Retinal pigment epithelial cell (primary cell): ENCODE measurements at regions not wholly inside any gene's neighbourhood (a gene's known extent, or its start where the extent isn't known, plus 50 kb on each side); places are given as distances from the start of the nearest gene placed in this dataset.

Experiments
- DNase-seq: peaks from one replicate; pipeline ENCODE4 v3.0.0-alpha.2; 2010; ENCODE audit warnings: low read depth
- H3K4me3 ChIP-seq: 2 replicates; pipeline ENCODE4 v1.5.1; 2011; ENCODE audit warnings: mild to moderate bottlenecking, low read length, control low read depth, moderate library complexity
- TF ChIP-seq, protein P1 (sequence below): conservative IDR thresholded peaks from 2 replicates; pipeline ENCODE4 v1.5.1; 2011; ENCODE audit warnings: low read depth, low read length, control low read depth, inconsistent platforms

DNA sequence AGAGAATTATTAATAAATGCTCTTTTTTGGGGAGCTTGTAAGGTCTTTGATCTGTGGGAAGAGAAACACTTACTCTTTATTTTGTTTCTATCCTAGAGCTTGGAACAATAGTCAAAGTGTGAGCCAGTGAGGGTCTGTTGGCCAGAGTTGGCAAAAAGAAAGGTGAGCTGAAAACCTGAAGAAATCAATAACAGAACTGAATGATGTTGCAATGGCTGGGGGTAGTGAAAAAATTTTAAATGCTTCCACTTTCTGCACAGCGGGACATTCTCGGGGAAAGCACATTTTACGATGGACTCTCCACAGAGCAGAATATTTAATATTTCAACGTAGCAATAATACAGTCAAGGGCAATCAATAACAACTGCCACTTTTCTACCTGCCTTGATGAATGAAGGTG is 78.9 kb downstream of the SKA1 start:
- TF ChIP-seq, protein P1, sequence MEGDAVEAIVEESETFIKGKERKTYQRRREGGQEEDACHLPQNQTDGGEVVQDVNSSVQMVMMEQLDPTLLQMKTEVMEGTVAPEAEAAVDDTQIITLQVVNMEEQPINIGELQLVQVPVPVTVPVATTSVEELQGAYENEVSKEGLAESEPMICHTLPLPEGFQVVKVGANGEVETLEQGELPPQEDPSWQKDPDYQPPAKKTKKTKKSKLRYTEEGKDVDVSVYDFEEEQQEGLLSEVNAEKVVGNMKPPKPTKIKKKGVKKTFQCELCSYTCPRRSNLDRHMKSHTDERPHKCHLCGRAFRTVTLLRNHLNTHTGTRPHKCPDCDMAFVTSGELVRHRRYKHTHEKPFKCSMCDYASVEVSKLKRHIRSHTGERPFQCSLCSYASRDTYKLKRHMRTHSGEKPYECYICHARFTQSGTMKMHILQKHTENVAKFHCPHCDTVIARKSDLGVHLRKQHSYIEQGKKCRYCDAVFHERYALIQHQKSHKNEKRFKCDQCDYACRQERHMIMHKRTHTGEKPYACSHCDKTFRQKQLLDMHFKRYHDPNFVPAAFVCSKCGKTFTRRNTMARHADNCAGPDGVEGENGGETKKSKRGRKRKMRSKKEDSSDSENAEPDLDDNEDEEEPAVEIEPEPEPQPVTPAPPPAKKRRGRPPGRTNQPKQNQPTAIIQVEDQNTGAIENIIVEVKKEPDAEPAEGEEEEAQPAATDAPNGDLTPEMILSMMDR = no peak
- no peak for DNase-seq
- H3K4me3 ChIP-seq = no peak overlapping the region

DNA sequence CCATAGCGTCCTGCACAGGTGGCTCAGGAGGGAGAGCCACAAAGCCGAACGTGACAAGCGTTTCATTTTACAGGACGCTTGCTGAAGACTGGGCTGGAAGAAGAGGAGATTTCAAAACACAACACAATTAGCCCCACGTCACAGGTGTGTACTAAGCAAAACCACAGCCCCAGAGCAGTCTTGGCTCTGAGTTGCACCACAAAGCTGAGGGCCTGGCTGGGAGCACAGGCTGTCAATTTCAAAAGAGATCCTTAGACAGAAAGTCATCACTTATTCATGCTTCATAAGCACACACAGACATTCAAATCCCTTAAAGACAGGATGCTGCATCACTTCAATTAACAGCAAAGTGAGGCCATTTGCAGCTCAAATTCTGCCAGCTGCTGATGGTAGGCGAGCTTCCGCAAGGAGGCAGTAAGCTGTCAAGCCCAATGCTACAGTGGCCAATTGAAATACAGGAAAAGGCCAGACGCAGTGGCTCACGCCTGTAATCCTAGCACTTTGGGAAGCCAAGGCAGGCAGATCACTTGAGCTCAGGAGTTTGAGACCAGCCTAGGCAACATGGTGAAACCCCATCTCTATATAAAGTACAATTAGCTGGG is 79.6 kb downstream of the SKA1 start:
- no peak overlapping the region for H3K4me3 ChIP-seq
- DNase-seq = no peak
- TF ChIP-seq, protein P1 = no peak

DNA sequence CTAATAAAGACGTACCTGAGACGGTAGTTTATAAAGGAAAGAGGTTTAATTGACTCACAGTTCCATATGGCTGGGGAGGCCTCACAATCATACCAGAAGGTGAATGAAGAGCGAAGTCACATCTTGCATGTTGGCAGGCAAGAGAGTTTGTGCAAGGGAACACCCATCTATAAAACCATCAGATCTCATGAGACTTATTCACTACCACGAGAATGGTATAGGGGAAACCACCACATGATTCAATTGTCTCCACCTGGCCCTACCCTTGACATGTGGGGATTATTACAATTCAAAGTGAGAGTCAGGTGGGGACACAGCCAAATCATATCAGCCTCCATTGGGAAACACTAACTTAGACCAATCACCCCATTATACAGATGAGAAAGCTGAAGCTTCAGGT is 81.4 kb downstream of the SKA1 start:
- TF ChIP-seq, protein P1 = no peak
- no peak overlapping the region for H3K4me3 ChIP-seq
- no peak for DNase-seq

DNA sequence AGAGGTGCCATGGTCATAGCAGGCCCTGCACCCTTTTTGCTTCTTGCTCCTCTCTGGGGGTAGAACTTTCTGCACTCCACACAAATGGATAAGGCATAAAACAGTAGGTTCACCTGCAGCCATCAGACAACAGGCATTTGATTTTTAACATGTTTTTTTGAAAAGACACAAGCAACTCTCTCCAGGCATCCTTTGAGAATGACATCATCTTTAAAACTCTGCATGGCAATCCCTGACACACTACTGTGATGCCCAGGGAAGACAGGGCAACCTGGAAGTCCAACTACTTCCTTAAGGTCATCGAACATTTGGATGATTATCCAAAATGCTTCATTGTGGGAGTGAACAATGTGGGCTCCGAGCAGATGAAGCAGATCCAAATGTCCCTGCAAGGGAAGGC is 82.8 kb downstream of the SKA1 start:
- no peak for DNase-seq
- H3K4me3 ChIP-seq = no peak overlapping the region
- TF ChIP-seq, protein P1 = no peak

DNA sequence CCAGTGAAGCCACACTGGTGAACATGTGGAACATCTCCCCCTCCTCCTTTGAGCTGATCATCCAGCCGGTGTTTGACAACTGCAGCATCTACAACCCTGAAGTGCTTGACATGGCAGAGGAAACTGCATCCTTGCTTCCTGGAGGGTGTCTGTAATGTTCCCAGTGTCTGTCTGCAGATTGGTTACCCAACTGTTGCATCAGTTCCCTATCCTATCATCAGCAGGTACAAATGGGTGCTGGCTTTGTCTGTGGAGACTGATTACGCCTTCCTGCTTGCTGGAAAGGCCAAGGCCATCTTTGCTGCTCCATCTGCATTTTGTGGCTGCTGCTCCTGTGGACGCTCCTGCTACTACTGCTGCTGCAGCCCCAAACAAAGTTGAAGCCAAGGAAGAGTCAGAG is 83.5 kb downstream of the SKA1 start:
- TF ChIP-seq, protein P1 = no peak
- no peak for DNase-seq

DNA sequence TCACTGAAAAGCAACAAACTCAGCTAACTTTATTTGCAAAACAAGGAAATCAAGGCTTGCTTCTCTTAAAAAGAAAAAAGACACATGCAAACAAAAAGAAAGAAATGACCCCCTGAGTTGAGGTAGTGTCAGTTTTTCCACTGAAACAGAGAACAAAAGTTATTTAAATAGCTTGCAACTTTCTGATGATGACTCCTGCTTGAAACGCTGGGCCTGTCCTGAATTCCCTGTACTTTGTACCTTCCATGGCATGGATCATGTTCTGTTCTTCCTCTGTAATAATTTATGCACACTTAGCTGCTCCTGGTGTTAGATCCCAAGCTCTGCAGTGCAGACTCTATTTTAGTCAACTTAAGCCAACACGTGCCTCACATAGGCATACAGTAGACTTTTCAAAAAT is 84.0 kb downstream of the SKA1 start:
- no peak overlapping the region for H3K4me3 ChIP-seq
- TF ChIP-seq, protein P1 = no peak
- DNase-seq = no peak

More for the DNA sequence above, 83.5 kb downstream of the SKA1 start:
- H3K4me3 ChIP-seq = no peak overlapping the region

DNA sequence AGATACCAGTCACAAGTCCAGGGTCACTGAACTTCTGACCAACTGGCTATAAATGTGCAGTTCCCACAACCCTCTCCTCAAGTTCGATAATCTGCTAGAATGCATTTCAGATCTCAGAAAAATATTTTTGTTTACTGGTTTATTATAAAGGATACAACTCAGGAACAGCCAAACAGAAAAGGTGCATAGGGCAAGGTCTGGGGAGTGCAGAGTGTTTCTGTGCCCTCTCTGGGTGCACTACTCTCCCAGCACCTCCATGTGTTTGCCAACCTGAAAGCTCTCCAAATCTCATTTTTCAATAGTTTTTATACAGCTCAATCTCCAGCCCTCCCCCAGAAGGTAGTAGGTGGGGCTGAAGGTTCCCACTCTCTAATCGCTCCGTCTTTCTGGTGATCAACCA is 85.2 kb downstream of the SKA1 start:
- H3K4me3 ChIP-seq = no peak overlapping the region
- TF ChIP-seq, protein P1 = no peak
- DNase-seq = no peak
